GM13976 (cell line): ENCODE measurements at regions not wholly inside any gene's neighbourhood (a gene's known extent, or its start where the extent isn't known, plus 50 kb on each side); places are given as distances from the start of the nearest gene placed in this dataset.

ENCODE experiments used
- DNase-seq: peaks from one replicate; pipeline ENCODE4 v3.0.0; 2012; ENCODE audit warnings: low spot score
- in situ Hi-C: fragments of 300-500 bp; cut with MboI; formaldehyde crosslinking; loops from one replicate; pipeline ENCODE4 v1.12.0; 2022; ENCODE audit warnings: low sequenced_read_pairs, mixed read lengths, inconsistent platforms; ENCODE audit not compliant: unreplicated experiment
- TF ChIP-seq, protein P1 (sequence below): IDR thresholded peaks from 2 replicates; pipeline ENCODE4 v1.5.1; 2012; ENCODE audit warnings: borderline replicate concordance, mild to moderate bottlenecking; ENCODE audit not compliant: insufficient read depth; ENCODE audit errors: extremely low read depth, missing control alignments, control extremely low read depth

DNA sequence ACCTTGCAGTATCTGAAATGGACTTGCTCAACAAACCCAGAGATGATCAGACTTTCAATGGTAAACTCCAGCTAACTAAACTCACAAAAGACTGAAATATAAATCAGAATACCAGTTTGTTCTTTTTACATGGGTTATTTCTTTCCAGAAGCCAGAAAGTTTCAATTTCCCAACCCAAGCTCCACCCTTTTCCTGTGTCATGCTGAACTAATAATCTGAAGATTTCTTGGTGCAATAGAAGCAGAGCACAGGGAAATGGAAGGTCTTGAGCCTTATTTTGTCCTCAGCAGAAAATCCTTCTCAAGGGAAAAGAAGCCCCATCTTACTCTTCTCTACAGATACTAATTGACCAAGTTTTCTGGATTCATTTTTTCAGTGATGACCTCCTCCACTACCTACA is 93.3 kb upstream of the PAPOLG start:
- TF ChIP-seq, protein P1, sequence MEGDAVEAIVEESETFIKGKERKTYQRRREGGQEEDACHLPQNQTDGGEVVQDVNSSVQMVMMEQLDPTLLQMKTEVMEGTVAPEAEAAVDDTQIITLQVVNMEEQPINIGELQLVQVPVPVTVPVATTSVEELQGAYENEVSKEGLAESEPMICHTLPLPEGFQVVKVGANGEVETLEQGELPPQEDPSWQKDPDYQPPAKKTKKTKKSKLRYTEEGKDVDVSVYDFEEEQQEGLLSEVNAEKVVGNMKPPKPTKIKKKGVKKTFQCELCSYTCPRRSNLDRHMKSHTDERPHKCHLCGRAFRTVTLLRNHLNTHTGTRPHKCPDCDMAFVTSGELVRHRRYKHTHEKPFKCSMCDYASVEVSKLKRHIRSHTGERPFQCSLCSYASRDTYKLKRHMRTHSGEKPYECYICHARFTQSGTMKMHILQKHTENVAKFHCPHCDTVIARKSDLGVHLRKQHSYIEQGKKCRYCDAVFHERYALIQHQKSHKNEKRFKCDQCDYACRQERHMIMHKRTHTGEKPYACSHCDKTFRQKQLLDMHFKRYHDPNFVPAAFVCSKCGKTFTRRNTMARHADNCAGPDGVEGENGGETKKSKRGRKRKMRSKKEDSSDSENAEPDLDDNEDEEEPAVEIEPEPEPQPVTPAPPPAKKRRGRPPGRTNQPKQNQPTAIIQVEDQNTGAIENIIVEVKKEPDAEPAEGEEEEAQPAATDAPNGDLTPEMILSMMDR, result no peak

DNA sequence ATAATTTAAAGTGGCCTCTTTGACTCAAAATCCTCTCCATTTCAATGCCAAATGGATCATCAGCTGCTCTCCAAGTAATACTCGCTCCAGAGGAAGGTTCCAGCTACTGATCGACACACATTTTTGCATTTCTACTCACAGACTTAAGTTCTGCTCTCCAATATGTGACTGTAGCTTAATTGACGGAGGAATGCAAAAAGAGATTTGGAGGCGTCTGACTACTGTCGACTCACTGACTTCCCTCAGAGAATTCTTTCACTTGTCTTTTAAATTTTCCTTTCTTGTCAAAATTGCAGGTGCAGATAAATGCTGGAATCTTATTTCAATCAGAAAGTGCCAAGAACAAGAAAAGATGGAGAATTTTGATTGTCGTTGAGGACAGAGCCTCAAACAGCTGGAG is 84.1 kb upstream of the PAPOLG start:
- in situ Hi-C loops, result no loop called here
- DNase-seq, result no peak
- TF ChIP-seq, protein P1, result no peak

More for the DNA sequence above, 93.3 kb upstream of the PAPOLG start:
- no peak for DNase-seq
- in situ Hi-C loops, result no loop called here

- in situ Hi-C loops, result no loop called here
- peak; percentile 89 for DNase-seq
- TF ChIP-seq, protein P1, result peak; percentile 100
Observed at GRCh38 chr2:60674524-60675165, 81.4 kb upstream of the PAPOLG start.

DNA sequence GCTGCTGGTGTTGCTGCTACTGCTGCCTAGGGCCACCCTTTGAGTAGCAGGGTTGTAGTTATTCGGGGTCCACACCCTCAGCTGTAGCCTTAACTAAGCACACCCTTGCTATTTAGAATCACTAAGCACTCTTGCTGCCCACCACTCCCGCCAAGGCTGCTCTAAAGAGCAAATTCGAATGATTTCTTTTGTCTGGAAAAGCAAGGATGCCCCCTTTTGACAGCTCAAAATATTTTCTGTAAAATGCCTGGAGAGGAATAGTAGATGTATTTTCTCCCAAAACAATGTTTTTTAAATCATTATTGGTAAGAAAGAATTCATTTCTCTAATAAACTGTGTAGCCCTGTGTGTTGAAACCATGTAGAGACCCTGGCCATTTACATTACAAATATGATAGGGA is 80.8 kb upstream of the PAPOLG start:
- in situ Hi-C loops, result no loop called here
- DNase-seq, result no peak
- TF ChIP-seq, protein P1, result no peak

GRCh38 chr2:60676706-60677330 is 79.2 kb upstream of the PAPOLG start:
- TF ChIP-seq, protein P1, result no peak
- no peak for DNase-seq
- in situ Hi-C loops, result no loop called here

- DNase-seq, result no peak
- TF ChIP-seq, protein P1, result no peak
- in situ Hi-C loops, result no loop called here
Observed at GRCh38 chr2:60677356-60677755, 78.7 kb upstream of the PAPOLG start.
